GM12878 (cell line): ENCODE measurements at regions not wholly inside any gene's neighbourhood (a gene's known extent, or its start where the extent isn't known, plus 50 kb on each side); places are given as distances from the start of the nearest gene placed in this dataset.

Experiments used
- ATAC-seq: fragments of 200-7000 bp; cut with Tn5 transposase; 3 replicates; pipeline ENCODE4 v1.9.1; 2020; ENCODE audit warnings: mild to moderate bottlenecking, moderate library complexity
- BruUV-seq: library from RNA; stranded (reverse); fragments of 400-500 nt; replicated peaks from 2 replicates; lab custom pipeline; 2021; lab: Mats Ljungman, UMichigan
- CTCF ChIA-PET: fragments of 300-600 bp; sonication (Branson Sonifier 250); formaldehyde crosslinking; extraction: SDS; loops from one replicate; lab custom pipeline; 2021; ENCODE audit warnings: inconsistent platforms; lab: Yijun Ruan, JAX
- POLR2A ChIA-PET: fragments of 350-600 bp; formaldehyde crosslinking; extraction: SDS; loops from one replicate; lab custom pipeline; 2021; ENCODE audit warnings: inconsistent platforms; lab: Charles Lee
- RAD21 ChIA-PET: fragments of 300-600 bp; sonication (Branson Sonifier 250); formaldehyde crosslinking; loops from one replicate; lab custom pipeline; 2023; ENCODE audit warnings: antibody characterized with exemption; ENCODE audit not compliant: unreplicated experiment; lab: Charles Lee
- SMC1A ChIA-PET: fragments of 300-600 bp; sonication (Branson Sonifier 250); formaldehyde crosslinking; loops from one replicate; lab custom pipeline; 2023; ENCODE audit not compliant: unreplicated experiment, uncharacterized antibody; lab: Charles Lee
- DNase-seq: peaks from one replicate; pipeline ENCODE4 v3.0.0-alpha.2; 2011; ENCODE audit warnings: low read depth, low spot score
- FAIRE-seq: peaks from 3 replicates; lab custom pipeline; 2011; peaks lifted over from hg19 to GRCh38; lab: Jason Lieb, UNC
- H2AFZ ChIP-seq: 2 replicates; pipeline ENCODE4 v1.6.0; 2011; ENCODE audit warnings: low read depth, low read length, control low read depth; ENCODE audit not compliant: control insufficient read depth
- H3K27ac ChIP-seq: 2 replicates; pipeline ENCODE4 v1.5.1; 2011; ENCODE audit warnings: control low read depth; ENCODE audit not compliant: control insufficient read depth, insufficient read depth
- H3K27me3 ChIP-seq, 2 experiments: replicated peaks in 1 of 2; 2 replicates each; pipeline versions ENCODE4 v1.6.0 to v1.6.1; 2011; ENCODE audit warnings: low read length in 1 of 2; ENCODE audit not compliant: control insufficient read depth in 2 of 2, insufficient read depth in 2 of 2
- H3K36me3 ChIP-seq, 2 experiments: 2 replicates each; pipeline ENCODE4 v1.5.1; 2011; ENCODE audit warnings: low read length in 1 of 2; ENCODE audit not compliant: control insufficient read depth in 2 of 2, insufficient read depth in 2 of 2
- H3K4me1 ChIP-seq: 2 replicates; pipeline ENCODE4 v1.6.1; 2011; ENCODE audit warnings: mild to moderate bottlenecking, low read length, moderate library complexity, mixed read lengths; ENCODE audit not compliant: control insufficient read depth, insufficient read depth
- H3K4me2 ChIP-seq: 2 replicates; pipeline ENCODE4 v1.6.0; 2011; ENCODE audit warnings: control low read depth; ENCODE audit not compliant: control insufficient read depth, insufficient read depth
- H3K4me3 ChIP-seq: fragments of 200-600 bp; sonication (generic); 2 replicates; pipeline ENCODE4 v1.5.1; 2016
- H3K79me2 ChIP-seq: 2 replicates; pipeline ENCODE4 v1.6.0; 2011; ENCODE audit warnings: low read length; ENCODE audit not compliant: control insufficient read depth, insufficient read depth
- H3K9ac ChIP-seq: 2 replicates; pipeline ENCODE4 v1.8.0; 2011; ENCODE audit warnings: low read length, control low read depth, mixed read lengths; ENCODE audit not compliant: control insufficient read depth, insufficient read depth
- H3K9me3 ChIP-seq: replicated peaks from 3 replicates; pipeline ENCODE4 v1.5.1; 2011; ENCODE audit warnings: mild to moderate bottlenecking, low read length; ENCODE audit not compliant: control insufficient read depth, insufficient read depth
- H4K20me1 ChIP-seq: 2 replicates; pipeline ENCODE4 v1.6.0; 2011; ENCODE audit not compliant: control insufficient read depth, insufficient read depth
- CBFB ChIP-seq: IDR thresholded peaks from 2 replicates; pipeline ENCODE4 v1.6.1; 2016; ENCODE audit warnings: antibody characterized with exemption, low read depth
- EZH2 ChIP-seq: IDR thresholded peaks from 2 replicates; pipeline ENCODE4 v1.6.1; 2012; ENCODE audit warnings: low read depth, mild to moderate bottlenecking, control low read depth, inconsistent platforms, low read length, borderline replicate concordance; ENCODE audit not compliant: control insufficient read depth
- JUNB ChIP-seq: IDR thresholded peaks from 2 replicates; pipeline ENCODE4 v1.6.1; 2016; ENCODE audit warnings: antibody characterized with exemption, mild to moderate bottlenecking
- KLF5 ChIP-seq: fragments of 450-650 bp; IDR thresholded peaks from 2 replicates; pipeline ENCODE4 v1.6.1; 2014; ENCODE audit warnings: mild to moderate bottlenecking; ENCODE audit not compliant: partially characterized antibody
- MEF2B ChIP-seq: fragments of 450-650 bp; IDR thresholded peaks from 2 replicates; pipeline ENCODE4 v1.6.1; 2018; ENCODE audit warnings: mild to moderate bottlenecking, moderate library complexity; ENCODE audit not compliant: partially characterized antibody, poor library complexity, severe bottlenecking
- MYC ChIP-seq: IDR thresholded peaks from 2 replicates; pipeline ENCODE4 v1.6.1; 2011; ENCODE audit warnings: mild to moderate bottlenecking, low read length, moderate library complexity, inconsistent platforms; ENCODE audit not compliant: insufficient read depth, insufficient replicate concordance, insufficient read length, severe bottlenecking
- RB1 ChIP-seq: fragments of 450-650 bp; formaldehyde crosslinking; IDR thresholded peaks from 2 replicates; pipeline ENCODE4 v1.6.1; 2017; ENCODE audit warnings: mild to moderate bottlenecking, borderline replicate concordance
- RBBP5 ChIP-seq: fragments of 200-600 bp; sonication (generic); conservative IDR thresholded peaks from 2 replicates; pipeline ENCODE4 v1.6.1; 2016
- RELA ChIP-seq: fragments of 450-650 bp; IDR thresholded peaks from 2 replicates; pipeline ENCODE4 v1.8.0; 2014; ENCODE audit warnings: borderline replicate concordance; ENCODE audit not compliant: partially characterized antibody
- TARDBP ChIP-seq: IDR thresholded peaks from 2 replicates; pipeline ENCODE4 v1.6.1; 2016; ENCODE audit warnings: borderline replicate concordance
- WRNIP1 ChIP-seq: IDR thresholded peaks from 2 replicates; pipeline ENCODE4 v1.6.1; 2011; ENCODE audit warnings: low read depth, low read length, improper control_type of control experiment, borderline replicate concordance
- ZNF622 ChIP-seq: fragments of 450-650 bp; IDR thresholded peaks from 2 replicates; pipeline ENCODE4 v1.6.1; 2017; ENCODE audit warnings: mild to moderate bottlenecking, inconsistent platforms
- WGBS: methylation state at CpG from one replicate; pipeline ENCODE4 v1.1.6; 2016; ENCODE audit warnings: low lambda C conversion rate; ENCODE audit not compliant: insufficient replicate concordance, insufficient coverage; ENCODE audit errors: missing lambda C conversion rate; 5-methylcytosine and 5-hydroxymethylcytosine counted together
- in situ Hi-C: fragments of 300-500 bp; cut with MboI; formaldehyde crosslinking; loops from 9 replicates; pipeline ENCODE4 v1.14.3; 2018; ENCODE audit warnings: mixed read lengths
- intact Hi-C: fragments of 100-400 bp; cut with micrococcal nuclease; formaldehyde crosslinking; loops from one replicate; pipeline ENCODE4 v1.14.2; 2022; ENCODE audit not compliant: unreplicated experiment

DNA sequence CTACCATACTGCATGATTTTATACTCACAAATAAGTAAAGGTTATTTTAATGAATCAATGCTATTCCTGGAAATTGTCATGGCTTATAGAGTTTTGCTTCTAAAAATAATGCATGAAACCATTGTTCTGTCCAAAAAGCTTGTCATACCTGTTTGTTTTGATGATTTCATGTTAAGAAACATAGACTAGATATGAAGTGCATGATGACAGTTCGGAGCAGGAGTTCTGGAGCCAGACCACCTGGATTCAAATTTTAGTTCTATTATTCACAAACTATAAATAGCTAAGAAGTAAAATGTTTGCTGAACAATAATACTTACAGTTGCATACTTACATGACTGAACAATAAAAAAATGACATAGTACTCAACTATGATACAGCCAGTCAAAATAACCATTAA lies 107.0 kb upstream of the AKR1E2 start (continued):
- TF ChIP-seq RELA (no peak), RBBP5 (no peak)

DNA sequence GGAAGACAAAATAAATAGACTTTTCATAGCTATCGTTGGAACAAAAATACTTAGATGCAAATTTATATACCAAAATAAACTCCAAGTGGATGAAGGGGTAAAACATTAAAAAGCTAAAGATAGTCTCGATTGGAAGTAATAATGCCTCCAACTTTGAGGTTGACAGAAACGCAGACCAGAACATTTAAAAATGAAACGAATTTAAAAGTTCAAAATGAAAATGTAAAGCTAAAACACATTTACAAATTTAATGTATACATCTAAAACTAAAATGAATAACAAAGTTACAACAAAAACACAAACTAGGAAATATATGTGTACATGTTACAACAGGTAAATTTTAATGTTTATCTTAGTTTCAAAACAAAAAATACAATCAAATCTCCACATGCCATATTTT lies 107.5 kb upstream of the AKR1E2 start:
- no peak overlapping the region for H3K4me2 ChIP-seq
- ChIA-PET POLR2A (no interaction called here), RAD21 (no interaction called here), CTCF (interaction anchor here (1.3 kb wide), 1 partner anchor 12 kb away, joined by 4 read pairs; no protein-coding TSS in a partner anchor), SMC1A (interaction anchor here (0.7 kb wide), 1 partner anchor 10 kb away, joined by 3 read pairs; no protein-coding TSS in a partner anchor)
- intact Hi-C loops = no loop called here
- no peaks in the 10 kb centered on the region for H3K79me2 ChIP-seq
- H3K27ac ChIP-seq = no peak overlapping the region
- BruUV-seq = no TSS peak
- H3K4me1 ChIP-seq = no peaks in the 10 kb centered on the region
- no peak for TF ChIP-seq MYC
- no peak for TF ChIP-seq ZNF622
- TF ChIP-seq JUNB = no peak
- TF ChIP-seq MEF2B = no peak
- no peak for TF ChIP-seq TARDBP
- no peak for TF ChIP-seq KLF5
- no peak for TF ChIP-seq RB1
- no peak for TF ChIP-seq CBFB
- TF ChIP-seq WRNIP1 = no peak
- no peak for TF ChIP-seq EZH2
- FAIRE-seq (no peak), ATAC-seq (no peak), DNase-seq (no peak)
- H3K36me3 ChIP-seq = no peaks in the 10 kb centered on the region
- H4K20me1 ChIP-seq = no peaks in the 10 kb centered on the region
- WGBS = 13% methylated on average over 4 of the region's 4 CpGs
- no peak overlapping the region for H3K9ac ChIP-seq
- no peaks in the 10 kb centered on the region for H3K27me3 ChIP-seq
- no peak overlapping the region for H3K4me3 ChIP-seq
- in situ Hi-C loops = no loop called here
- no peaks in the 10 kb centered on the region for H3K9me3 ChIP-seq
- no peak overlapping the region for H2AFZ ChIP-seq
